Hematopoietic multipotent progenitor cell treated with erythropoietin and hydrocortisone succinate and interleukin-3 and kit ligand, for 6 days (in vitro differentiated cells): ENCODE measurements at regions not wholly inside any gene's neighbourhood (a gene's known extent, or its start where the extent isn't known, plus 50 kb on each side); places are given as distances from the start of the nearest gene placed in this dataset.

ENCODE experiments used
- DNase-seq: peaks from one replicate; pipeline ENCODE4 v3.0.0-alpha.2; 2015

DNA sequence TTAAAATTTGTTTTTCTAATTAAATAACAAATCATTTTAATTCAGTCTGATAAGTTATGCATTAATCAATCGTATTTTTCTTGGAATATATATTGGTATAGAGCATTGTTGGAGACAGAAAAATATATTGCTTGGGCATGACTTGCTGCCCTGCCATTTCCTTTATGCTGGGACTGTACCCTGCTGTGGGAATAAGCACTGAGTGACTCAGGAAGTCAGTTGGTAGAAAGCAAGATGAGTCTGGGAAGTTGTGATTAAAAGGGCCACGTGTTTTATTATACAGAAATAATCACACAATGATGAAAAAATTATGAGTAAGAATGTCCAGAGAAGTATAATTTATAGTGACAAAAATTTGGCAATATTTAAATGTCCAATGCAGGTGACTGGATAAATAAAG lies 139.5 kb downstream of the KIF18A start:
- DNase-seq, result no peak

DNA sequence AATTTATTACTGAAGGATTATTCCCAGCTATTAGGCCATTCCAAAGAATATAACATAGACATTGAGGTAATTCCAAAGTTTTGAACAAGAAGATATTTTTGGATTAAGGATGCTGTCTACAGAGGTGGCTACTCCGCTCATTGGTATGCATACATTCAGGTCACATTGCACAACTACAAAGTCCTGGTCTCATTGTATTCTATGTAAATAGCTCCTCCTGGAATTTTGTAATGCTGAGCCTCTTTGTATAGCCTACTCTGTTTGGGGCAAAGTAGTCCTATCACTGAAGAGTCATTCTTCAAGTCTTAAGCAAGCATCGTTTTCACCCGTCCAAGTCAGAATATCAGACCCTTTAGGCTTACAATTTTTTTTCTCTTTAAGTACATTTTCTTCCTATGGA lies 142.4 kb downstream of the KIF18A start:
- DNase-seq, result no peak

DNA sequence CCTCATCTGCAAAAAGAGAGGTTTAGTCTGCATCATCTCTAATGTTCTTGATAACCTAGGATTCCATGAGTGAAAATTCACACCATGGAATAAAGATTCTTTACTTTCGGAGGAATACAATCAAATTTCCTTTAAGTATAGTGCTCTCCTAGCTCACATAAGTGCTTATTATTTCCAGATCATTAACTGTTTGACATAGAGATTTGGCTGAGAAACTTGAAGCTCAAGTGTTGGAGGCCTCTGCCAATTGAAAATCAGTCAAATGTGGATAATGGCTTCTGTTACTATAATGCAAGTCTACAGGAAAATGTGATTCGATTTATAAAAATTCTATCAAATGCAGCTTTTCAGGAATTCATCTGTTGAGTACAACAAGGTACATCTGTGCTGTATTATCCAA lies 144.6 kb downstream of the KIF18A start:
- no peak for DNase-seq

DNA sequence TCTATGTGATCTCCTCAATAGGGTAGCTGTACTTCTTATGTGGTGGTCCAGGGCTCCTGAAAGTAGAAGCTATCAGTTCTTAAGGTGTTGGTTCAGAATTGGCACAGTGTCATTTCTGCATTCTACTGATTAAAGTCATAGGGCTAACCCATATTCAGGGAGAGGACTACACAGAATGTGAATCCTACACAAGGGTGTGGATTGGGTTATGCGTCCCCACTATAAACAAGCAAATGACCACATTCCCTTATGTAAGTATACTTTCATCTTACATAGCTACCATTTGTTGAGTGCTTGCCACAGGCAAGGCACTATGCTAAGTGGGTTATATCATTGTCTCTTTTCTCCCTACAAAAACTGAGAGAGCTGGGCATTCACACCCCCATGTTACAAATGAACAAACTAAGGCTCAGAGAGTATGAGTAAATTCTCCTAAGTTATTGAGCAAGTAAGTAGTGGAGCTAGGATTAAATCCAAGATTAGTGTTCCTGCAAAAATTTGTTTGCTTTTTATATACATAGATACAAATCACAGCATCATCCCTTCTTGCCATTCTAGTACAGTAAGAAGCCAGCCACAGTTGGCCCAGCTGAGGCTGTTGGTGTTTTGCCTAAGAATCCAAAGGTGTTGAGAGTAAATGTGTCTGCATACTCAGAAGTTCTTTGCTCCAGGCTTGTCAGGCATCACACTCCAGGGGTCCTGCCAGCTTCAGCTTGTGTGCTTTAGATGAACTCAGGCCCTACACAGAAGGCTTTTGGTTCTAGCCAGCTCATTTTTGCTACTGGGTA lies 157.8 kb downstream of the KIF18A start:
- no peak for DNase-seq

DNA sequence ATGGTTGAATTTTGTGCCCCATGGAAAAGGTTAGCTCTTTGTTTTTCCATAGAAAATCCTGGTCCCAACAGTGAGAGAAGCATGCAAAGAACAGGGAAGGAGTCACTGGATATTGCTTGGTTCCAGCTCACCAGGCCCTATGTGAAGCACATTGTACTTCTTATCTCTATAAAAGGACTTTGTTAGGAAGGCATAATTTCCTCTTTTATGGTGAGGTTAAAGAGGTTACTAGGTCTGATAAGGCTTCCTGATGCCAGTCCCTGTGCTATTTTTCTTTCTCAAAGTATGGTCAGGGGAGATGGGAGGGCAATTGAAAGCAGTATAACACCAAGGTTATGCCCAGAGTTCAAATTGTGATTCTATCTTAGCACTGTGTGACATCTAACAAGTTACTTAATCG lies 162.6 kb downstream of the KIF18A start:
- peak; percentile 29 for DNase-seq

DNA sequence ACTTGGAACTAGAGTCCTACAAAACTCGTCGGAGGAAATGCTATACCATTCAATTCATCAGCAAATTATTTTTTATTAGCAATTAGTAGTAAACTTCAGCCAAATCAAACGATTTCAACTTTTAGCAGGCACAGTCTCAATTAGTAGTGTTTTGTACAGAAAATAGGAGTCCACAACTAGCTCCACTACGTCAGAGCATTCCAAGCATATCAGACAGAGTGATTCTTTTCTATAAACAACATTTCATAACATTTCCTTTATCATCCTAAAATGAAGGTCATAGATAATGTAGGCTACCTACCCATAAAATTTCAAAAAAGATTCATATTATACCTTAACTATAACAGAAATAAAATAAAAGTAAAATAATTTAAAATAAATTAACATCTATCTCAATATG lies 169.9 kb downstream of the KIF18A start:
- DNase-seq, result no peak

DNA sequence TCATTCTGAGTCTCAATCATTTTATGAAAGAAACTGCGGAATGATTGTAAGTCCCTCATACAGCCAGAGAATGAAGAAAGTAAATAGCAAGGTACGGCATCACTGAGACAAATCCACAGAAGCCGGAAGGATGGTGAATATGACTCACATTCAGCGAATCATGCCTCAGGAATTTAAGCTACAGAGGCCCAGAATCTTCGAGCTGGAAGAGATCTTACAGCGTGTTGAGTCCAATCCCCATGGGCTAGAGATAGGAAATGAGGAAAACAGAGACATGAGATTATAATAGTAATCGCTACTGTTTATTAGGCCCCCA lies 173.2 kb downstream of the KIF18A start:
- DNase-seq, result no peak

DNA sequence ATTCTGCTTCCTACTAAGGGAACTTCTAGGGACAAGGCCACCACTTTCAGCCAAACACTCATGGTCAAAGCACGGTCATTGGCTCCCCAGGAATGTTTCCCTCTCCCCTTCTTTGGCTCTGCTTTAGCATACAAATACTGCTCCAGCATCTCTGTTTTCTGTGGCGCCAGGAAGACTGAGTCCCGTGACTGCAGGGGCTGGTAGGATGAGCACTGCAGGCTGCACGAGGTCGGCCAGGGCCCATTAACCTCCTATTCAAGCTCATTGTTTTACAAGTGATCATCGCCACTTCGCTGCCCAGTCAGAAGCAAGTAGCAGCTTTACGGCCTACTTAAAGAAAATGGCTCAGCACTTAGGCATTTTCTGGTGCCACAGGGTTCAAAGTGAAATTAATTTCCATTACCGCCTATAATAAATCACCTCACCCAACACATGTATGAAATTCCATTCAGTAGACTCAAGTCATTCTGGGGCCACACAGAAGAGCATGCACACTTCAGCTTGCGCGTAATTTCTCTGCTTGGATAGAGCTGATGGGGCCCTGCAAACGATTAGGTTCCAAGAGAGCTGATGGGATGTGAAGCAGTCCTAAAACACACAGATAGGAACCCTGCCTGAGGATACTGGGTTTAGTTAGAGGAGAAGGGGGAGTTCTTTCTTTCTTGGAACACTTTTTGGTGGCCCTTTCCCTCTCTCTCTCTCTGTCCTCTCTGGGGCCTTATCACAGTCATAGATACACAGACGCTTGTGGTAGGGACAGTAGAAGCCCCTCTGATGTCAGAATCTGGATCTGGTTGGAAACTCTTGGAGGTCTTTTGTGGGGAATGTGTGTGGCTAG lies 173.7 kb downstream of the KIF18A start:
- no peak for DNase-seq

DNA sequence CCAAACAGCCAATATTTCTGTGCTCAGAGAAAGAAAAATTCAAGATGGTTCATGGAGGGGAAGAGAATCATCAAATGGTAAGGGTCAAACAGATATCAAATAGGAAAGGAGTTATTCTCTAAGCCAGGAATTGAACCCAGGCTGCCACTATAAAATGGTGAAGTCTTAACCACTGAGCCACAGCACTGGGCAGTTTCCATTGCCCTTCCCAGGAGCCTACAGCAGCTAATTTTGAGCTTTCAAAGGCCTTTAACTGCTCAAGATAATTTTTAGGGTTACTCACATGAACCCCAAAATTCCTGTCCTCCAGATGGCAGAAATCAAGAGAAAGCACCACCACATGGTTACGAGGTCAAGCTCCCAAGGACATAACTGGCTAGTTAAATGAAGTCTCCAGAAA lies 176.2 kb downstream of the KIF18A start:
- no peak for DNase-seq

DNA sequence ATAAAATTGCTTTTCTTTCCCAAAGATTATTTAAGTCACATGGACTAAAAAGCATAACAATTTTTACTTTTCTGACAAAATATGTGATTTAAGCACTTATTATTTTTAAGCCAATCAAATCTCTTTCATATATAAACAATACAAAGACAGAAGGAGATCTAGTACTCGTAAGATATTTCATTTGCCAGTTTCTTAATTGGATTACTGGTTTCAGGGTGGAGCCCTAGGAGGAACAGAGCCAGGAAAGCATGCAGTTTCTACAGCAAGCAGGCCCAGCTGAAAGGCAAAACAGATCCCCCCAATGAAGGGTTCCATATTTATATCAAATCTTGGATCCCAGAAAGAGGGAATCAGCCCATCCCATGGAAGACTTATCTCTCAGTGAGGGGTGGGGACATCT lies 177.0 kb downstream of the KIF18A start:
- no peak for DNase-seq

DNA sequence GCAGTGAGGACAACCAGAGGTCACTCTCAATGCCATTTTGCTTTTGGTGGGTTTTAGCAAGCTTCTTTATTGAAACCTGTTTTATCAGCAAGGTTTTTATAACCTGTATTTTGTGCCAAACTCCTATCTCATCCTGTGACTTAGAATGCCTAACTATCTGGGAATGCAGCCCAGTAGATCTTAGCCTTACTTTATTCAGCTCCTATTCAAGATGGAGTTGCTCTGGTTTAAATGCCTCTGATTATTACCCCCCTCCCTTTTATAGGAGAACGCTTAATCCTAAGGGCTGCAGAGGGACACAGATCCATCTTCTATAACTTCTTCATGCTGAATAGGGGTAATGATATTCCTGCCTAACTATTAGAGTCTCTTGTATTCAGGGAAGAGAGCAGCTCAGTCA lies 179.1 kb downstream of the KIF18A start:
- no peak for DNase-seq

DNA sequence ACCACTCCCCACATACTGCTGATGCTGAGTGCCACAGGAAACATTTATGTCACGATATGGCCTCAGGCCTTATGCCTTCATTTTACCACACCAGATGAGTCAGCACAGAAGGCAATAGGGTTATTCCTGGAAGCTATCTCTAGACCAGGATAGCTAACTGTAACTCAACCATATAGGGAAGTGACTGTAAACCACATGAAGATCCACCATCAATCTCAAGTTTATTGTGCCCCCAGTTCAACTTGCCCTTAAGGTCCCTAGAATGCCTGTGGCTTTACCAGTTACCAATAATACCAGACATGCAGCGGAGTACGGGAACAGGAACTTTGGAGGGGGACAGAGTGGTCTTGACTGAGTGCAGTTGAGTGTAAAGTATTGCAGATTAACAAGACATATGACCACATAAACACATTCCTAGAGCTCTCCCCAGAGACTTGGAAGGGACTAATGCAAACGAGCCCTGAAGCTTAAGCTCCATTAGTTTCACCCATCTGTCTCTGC lies 180.9 kb downstream of the KIF18A start:
- DNase-seq, result peak; percentile 51

DNA sequence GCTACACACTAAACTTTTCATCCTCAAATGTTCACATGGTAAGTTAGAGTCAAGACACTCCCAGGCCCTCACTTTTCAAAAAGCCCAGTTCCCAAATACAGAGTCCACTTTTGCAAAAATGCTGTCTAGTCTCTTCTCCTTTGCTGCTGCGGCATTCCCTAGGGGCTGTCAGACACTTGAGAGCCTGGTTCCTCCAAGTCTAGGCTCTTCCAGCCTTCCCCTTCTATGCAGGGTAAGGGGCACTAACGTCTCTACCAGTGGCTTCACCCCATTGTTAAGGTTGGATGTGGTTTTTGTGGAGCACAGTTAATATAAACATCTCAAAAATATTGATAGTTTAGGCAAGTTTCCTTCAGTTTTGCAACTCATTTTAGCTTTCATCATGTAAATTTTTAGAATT lies 181.5 kb downstream of the KIF18A start:
- no peak for DNase-seq

DNA sequence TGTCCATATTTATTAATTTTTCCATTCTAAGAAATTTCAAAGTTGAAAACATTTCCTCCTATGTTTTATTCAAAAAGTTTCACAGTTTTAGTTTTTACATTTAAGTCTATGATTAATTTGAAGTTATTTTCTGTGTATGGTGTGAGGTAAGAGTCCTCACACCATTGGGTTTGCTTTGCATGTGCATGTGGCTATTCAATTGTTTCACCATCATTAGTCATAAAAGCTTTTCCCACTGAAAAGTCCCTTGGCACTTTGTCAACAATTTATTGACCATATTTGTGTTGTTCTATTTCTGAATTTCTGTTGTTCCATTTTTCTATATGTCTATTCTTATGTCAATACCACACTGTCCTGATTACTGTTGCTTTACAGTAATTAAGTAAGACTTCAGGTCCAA lies 186.5 kb downstream of the KIF18A start:
- no peak for DNase-seq

DNA sequence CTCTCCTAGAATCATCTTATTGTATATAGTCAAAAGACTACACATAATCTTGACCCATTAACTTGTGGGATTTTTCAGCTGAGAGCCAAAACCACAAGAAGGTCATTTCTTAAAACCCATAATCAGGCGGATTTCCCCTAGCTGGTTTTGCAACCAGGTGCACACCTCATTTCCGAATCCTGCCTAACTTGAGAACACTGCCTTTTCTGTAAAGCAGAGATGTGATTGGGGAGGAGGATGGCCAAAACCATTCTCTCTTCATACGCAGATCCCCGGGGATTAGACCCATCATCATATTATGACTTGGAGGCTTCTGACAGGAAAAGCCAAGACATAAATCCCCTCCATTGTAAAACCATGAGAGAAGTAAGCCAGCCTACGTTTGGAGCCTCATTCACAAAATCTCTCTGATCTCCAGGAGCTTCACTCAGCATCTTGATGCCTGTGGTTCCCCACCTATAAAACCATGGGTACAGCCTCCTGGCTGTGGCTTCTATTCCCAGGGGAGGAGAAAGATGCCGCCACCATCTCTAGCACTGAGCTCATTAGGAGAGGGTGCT lies 191.3 kb downstream of the KIF18A start:
- no peak for DNase-seq

DNA sequence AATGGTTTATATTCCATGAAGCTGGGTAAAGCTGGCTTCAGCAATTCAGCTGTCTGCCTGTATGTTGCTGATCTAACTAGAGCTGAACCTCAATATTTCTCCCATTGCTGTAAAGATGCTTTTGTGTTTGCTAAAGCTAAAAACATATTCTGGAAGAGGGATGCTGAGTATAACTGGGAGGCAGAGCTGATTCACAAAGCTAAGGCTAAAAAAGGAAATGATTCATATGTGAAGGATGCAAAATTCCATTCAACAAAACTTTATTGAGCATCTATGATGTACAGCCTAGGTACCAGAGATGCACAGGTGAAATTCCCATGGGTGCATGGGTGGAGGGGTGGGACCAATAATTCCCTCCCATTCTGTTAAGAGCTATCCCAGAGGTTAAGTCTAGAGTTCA lies 193.9 kb downstream of the KIF18A start:
- DNase-seq, result no peak

DNA sequence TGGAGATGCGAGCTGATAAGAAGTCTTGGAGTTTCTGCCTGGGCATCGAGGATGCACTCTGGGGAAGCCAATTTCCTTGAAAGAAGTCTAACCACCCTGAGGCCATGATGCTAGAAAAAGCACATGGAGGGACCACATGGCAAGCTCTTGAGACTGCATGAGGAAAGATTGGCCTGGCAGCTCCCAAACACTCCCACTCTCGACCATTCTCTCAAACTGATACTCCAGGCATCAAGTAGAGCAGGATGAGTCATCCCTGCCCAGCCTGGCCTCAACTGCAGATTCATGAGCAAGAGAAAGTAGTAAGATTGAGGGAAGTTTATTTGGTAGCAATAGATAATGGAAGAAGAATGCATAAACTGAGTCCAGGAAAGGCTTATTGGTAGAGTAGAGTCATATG lies 194.3 kb downstream of the KIF18A start:
- DNase-seq, result no peak

DNA sequence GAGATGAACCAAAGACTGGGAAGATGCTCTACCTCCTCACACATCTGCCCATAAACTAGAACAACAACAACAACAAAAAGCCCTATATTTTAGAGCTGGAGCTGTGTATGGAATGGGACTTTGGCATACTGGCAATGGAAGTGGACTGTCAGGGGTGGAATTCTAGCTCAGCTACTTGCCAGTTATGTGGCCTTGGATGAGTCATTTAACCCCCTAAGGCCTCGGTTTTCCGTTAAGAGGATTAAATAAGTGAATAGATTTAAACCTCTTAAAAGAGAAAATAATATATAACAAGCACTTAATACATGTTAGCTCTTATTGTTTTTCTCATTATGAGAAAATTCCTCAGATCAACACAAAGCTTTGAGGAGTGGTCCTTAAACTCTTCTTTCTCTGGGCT lies 195.0 kb downstream of the KIF18A start:
- no peak for DNase-seq

DNA sequence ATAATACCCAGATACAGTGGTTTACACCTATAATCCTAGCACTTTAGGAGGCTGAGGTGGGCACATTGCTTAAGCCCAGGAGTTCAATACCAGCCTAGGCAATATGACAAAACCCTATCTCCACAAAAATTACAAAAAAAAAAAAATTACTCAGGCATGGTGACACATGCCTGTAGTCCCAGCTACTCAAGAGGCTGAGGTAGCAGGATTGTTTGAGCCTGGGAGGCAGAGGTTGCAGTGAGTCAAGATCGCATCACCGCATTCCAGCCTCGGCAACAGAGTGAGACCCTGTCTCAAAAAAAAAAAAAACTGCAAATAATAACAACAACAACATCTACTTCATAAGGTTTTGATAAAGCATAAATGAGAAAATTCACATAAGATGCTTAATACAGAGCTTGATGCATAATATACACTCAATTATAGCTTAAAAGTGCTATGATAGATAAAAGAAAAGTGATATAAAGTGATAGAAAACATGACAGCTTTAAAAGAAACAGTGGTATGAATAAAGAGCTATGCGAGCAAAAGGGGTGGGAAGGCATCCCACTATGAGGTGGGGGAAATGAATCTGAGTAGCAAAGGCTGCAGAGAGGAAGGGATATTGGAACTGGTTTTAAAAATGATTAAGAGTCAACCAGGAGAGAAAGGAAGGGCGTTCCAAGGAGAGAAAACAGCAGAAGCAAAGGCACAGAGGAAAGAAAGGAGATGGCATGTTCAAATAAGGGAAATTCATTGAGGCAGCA lies 197.6 kb downstream of the KIF18A start:
- DNase-seq, result no peak

DNA sequence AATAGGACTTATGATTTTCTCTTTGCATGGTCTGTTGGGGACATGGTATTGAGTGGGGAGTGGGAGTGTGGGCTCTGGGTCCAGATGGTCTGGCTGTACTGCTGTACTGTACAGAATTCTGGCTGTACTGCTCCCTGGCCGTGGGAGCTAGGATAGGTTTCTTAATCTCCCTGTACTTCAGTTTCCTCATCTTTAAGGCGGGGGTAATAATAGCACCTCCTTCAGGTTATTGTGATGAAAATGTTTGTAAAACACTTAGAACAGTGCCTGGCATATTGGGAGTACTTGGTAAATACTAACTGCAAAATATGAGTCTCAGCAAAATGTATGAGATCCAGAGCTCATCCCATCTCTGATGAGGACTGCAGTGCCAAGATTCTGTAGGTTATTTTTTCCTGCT lies 198.6 kb downstream of the KIF18A start:
- DNase-seq, result no peak

DNA sequence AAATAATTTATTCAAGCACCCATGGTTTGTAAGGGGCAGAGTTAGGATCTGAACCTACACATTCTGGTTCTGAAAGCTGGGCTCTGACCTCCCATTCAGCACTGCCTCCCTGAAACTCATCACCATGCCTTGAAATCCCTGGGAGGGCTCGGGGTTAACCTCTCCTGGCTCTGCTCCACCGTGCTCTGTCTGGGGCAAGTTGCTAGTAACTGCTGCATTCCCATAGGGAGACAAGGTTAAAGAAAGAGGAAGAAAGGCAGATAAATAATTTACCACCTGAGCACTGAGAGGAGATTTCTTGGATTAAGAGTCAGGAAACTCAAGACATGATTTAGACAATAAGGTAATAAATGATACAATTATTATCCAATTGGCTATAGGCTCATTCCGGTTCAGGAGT lies 199.3 kb downstream of the KIF18A start:
- no peak for DNase-seq

DNA sequence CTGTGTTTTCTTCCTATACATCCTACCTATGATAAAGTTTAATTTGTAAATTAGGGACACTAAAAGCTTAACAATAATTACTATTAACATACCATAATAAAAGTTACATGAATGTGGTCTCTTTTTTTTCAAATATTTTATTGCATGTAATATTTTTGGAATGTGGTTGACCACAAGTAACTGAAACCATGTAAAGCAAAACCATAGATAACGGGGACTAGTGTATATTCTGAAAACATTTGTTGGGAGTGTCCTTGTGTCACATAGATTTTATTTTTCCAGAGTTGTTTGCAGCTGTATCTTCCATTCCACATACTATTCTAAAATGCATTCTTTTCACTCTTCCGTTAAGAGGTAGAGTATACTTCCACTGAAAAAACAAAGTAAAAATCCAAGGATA lies 200.4 kb downstream of the KIF18A start:
- peak; percentile 52 for DNase-seq

DNA sequence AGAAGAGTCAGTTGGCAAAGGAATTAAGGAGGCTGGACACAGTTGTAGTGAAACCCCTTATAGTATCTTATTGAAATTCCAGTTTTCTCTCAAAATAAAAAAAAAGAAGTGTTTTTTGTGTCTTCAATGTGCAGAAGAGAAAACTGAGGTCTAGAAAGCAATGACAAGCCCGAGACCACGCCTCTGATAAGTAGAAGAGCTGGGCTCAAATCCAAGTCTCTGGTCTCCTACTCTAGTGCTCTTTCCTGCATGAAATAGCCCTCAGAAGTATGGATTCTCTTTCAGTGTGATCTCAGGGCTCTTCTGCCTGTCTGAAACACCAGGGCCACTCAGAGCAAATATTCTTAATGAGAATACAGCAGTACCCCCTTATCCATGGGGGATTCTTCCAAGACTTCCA lies 200.9 kb downstream of the KIF18A start:
- DNase-seq, result peak; percentile 70
